Inferior parietal cortex (tissue), 1 donor: ENCODE measurements at regions not wholly inside any gene's neighbourhood (a gene's known extent, or its start where the extent isn't known, plus 50 kb on each side); places are given as distances from the start of the nearest gene placed in this dataset.

Experiments
- DNase-seq: peaks from one replicate; pipeline ENCODE4 v3.0.0-alpha.2; 2016; ENCODE audit errors: extremely low spot score

DNA sequence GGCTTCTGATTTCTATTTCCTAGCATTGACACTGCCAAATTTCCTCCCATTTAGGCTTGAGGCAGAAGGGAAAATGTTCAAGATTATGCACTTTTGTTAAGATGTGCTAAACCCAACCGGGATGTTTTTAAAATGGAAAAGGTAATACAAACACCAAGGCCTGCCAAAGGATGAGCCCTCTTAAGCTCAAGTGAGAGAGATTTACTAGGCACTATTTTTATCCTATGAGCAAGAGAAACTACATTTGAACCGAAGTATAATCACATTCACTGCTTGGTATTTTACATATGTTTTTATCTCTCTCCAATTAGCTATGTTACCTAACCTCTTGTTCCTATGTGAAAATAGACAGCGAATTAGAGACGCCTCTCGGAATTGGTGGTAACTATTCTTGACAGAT is 295.8 kb downstream of the GABRB3 start:
- DNase-seq = peak; percentile 20

GRCh38 chr15:26475554-26475953 is 297.3 kb downstream of the GABRB3 start:
- DNase-seq = no peak

DNA sequence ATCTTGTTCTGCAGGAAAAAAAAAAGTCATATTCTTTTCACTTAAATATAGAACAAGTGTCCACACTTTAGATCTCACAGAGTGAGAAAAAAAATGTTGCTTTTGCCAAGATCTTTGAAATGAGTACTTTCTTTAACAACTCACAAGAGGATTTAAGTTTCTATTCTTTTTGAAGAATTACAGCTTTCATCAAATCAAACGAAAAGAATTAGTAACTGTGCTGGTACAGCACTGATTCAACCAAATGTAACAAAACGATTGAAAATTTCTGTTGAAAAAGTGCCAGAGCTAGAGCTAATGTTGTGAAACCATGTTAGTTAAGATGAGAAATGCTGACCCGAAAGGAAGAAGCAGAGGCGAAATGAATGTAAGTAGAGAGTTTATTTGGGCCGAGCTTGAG is 300.2 kb downstream of the GABRB3 start:
- DNase-seq = peak; percentile 56

DNA sequence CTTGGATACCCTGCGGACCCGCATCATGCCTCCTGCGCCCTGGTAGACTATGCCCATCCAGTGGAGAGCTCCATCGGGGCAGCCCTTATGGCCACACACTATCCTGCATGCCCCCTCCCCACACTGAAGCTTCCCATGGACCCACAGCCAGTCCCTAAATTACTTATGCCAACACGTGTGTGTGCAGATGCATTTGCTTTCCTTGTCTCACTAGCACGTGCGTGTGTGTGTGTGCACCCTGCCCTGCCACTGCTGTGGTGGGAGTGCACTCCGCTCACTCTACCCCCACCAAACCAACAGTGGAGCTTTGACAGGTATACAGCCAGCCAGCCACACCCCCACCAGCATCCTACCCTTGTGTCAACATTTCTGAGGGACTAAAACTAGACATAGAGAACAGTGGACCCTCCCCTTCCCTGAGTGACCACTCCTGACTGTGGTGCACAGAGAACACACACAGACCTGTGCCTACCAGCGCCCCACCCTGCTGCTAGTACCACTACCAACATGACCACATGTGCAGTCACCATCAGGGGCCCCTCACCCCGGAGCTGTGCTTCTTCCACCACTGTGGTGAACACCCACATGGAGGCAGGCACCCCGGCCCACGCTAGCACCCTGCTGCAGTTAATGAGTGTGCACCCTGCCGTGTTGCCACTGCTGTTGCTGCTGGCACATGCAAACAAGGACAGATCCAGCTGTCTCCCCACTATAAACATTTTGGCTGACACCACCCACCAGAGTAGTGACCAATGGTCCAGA is 310.8 kb downstream of the GABRB3 start:
- DNase-seq = no peak

GRCh38 chr15:26460165-26460564 is 312.7 kb downstream of the GABRB3 start:
- DNase-seq = no peak

- DNase-seq = no peak
Observed at GRCh38 chr15:26455828-26456227, 317.0 kb downstream of the GABRB3 start.

DNA sequence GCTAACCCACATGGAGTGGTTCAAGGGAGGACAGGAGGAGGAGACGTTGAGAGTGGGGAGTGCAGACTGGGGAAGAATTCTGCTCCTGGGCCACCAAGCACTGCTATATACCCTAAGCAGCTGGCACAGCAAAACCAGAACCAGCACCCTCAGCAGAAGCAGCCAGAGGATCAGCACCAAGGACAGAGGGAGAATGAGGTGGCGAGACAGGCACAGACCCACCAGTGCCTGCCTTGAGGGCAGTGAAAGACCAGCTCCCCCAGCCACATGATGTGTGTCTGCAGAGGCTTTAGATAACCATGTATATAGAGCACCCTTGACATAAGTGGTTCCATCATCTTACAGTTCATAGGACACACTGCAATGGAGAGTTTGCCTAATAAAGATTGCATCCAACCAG is 319.0 kb downstream of the GABRB3 start:
- no peak for DNase-seq

DNA sequence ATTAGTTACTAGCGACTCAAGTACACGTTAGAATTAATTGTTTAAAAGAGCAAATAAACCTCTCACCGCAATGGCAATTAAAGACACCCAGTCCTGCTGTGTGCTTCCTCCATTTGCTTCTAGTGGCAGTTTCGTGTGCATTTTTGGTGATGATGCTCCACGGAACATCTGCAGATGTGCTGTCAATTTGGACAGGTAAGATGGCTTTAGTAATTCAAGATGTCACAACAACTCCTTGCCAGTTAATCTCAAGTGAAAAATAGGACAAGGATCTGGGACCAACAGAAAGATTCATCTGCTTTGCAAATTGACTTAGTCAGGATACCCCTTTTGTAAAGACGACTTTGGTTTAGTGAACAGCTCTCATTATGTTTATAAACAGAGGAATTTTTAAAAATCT is 320.9 kb downstream of the GABRB3 start:
- no peak for DNase-seq

GRCh38 chr15:26449291-26449690 is 323.6 kb downstream of the GABRB3 start:
- DNase-seq = no peak

DNA sequence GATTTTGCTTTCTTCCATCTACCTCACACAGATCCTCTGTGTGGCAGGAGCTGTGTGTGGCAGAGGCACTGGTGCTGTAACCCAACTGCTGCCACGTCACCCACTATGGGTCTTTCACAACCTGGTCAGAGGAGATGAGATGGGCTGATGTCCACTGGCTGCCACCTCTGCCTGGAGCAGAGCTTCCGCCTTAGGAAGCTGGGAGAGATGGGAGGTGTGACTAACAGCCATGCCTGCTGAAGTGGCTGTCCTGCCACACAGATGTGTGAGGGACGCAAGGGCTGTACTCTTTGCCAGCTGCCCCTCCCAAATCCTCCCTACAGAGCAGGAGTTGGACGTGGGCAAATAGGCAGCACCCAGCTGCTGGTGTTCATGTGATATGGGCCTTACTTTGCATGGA is 329.5 kb downstream of the GABRB3 start:
- DNase-seq = no peak

DNA sequence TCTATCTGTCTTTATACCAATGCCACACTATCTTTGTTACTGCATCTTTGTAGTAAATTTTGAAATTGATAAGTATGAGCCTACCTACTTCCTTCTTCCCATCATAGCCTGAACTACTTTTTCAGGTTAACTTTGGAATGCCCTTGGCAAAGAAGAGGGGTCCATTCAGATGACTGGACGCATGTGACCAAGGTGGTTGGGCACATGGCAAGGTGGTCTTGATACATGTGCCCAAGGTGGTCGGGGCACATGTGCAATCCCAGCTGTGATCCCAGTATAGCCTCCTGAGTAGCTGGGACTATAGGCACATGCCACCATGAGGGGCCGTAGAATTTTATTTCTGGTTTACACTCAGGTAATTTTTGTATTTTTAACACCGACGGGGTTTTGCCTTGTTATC is 330.2 kb downstream of the GABRB3 start:
- DNase-seq = no peak

DNA sequence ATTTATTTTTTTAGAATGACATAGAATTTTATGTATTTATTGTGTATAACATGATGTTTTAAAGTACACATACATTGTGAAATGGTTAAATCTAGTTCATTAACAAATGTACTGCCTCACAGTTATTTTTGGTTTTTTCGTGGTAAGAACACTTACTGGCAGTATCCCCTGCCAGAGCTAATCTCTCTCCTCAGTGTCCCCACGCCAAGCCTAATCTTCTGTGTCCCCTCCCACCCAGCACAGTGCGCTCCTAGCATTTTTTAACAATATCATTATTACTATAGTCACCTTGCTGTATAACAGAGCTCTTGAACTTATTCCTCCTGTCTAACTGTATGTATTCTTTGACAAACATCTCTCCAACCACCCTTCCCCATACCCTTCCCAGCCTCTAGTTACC is 333.2 kb downstream of the GABRB3 start:
- DNase-seq = no peak

GRCh38 chr15:26438718-26439117 is 334.1 kb downstream of the GABRB3 start:
- DNase-seq = no peak

DNA sequence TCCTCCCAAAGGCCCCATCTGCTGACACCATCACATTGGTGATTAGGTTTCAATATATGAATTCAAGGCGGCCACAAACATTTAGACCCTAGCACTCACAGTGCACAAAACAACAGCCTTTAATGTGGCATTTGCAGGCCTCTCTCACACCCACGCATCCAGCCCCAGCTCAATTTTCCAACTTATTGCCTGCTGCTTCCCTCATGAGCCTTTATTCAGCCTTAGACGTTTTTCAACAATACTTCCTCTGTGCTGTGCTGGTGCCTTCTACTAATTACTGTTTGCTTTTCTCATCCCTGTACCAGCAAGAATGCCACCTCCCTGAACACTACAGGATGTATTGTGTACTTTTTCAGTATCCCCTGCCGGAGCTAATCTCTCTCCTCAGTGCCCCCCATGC is 334.6 kb downstream of the GABRB3 start:
- DNase-seq = no peak

- DNase-seq = no peak
Observed at GRCh38 chr15:26433818-26434217, 339.0 kb downstream of the GABRB3 start.

DNA sequence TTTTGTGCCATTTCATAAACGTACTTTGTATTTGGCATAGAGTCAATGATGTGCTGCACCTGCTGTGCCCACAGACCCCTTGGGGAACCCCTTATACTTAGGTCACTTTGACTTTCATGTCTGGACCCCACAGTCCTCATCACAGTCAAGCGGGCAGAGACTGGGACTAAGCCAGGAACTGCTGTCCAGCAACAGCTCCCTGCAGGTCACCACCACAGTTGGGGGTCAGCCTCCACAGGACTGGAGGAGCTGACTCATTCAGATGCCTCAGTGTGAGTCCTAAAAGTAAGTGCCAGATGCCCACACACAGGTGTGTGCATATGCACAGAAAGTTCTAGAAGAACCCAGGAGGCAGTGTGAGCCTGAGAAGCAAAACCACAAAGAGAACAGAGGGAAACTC is 339.8 kb downstream of the GABRB3 start:
- no peak for DNase-seq

- DNase-seq = no peak
Observed at GRCh38 chr15:26421065-26421464, 351.8 kb downstream of the GABRB3 start.

DNA sequence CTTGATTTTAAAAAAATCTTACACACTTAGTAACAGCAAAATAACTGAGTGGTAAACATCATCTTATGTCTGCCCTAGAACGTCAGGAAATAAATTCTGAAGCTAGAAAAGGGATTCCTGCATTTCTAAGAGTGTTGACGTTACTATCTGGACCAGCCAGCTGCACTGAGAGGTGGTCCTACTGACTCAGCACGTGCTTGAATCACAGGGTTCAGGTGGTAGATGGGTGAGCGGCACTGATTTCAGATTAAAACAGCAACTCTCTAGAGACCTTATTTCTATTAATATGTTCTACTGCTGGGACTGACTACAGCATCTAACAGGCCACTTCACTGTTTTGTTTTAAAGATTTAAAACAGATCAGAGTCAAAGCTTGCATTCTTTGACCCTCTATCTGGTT is 377.2 kb downstream of the GABRB3 start:
- DNase-seq = no peak

DNA sequence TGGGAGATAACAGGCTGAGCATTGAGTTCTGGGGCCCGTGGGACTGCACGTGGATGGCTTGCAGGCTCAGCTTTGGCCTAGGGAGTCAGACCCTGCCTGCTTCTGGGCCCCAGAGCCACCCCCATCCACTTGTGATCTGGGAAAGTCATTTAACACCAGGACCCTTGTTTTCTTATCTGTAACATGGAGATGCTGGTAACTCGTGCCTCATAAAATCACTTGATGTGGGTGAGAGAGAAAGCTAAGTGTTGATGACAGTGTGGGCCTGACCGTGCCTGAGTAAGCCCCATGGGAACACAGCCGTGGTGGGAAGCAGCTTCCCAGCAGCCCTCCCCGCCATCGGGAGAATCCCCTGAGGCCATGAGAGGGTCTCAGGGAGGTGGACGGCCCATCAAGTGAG is 378.1 kb downstream of the GABRB3 start:
- no peak for DNase-seq

DNA sequence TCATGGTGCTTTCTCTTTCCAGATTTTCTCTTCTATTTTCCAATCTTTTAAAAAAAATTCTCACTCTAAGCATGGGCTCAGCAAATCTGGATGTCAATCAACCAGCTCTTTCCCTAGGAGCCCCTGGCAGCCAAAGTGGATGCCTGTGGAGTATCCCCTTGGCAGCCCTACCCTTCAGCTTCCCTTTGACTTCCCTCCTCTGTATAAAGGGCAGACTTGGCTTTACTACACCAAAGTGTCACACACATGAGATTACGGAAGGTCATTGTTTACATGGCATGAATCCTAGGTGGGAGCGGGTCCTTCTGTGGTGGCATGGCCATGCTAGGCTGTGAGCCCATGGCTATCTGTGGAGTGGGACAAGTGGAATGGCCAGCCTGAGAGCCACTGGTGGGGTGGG is 379.9 kb downstream of the GABRB3 start:
- no peak for DNase-seq

DNA sequence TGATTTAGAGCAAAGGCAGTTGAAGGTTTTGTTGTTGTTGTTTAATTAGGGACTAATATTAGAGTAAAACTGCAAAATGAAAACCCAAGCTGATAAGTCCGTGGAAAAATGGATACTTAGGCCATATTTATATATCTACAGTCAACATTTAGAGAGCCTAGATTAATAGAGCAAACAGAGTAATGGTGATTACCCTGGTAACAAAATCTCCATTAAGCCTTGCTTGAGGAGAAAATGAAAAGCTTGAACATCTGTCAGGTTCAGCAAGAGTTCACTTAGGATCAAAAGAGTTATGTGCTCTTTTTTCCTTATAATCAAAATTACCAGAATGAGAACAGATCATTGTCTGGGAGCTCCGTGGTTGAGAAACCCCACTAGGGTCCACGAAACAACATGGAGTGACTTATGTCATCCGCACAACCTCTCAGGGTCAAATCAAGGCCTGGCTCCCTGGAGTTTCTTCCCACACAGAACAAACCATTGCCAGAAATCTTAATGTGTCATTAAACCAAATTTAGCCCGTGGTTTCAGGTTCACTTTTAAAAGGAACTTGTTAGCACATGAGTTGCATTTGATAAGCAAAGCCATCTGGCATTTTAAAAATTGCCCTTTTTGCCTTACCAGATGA is 381.2 kb downstream of the GABRB3 start:
- DNase-seq = no peak

- DNase-seq = no peak
Observed at GRCh38 chr15:26382444-26383072, 390.3 kb downstream of the GABRB3 start.

GRCh38 chr15:26378304-26378703 is 394.6 kb downstream of the GABRB3 start:
- no peak for DNase-seq
